ENCODE measurements at regions not wholly inside any gene's neighbourhood (a gene's known extent, or its start where the extent isn't known, plus 50 kb on each side); places are given as distances from the start of the nearest gene placed in this dataset.

DNA sequence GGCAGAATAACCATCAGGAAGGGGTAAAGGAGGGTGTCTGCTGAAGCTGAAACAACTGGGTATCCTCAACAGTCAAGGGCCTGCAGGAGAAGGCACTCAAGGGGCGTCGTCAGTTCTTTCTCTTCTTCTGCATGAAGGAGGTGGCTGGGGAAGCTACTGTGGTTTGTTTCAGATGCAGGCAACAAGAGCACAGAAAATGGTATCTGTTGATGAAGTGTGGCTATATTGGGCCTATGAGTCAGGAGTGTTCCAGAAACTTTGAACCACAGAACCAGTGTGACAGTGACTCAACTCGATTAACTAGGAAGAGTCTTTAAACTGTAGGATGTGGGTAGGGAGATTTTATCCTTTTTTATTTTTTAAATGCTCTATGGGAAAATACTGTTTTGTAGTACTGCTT is 686.3 kb downstream of the FGF9 start:
- H3F3A ChIP-seq (ENCODE audit: insufficient read depth, low read length): no peaks in the 10 kb centered on the region
- no peak overlapping the region for H3K9ac ChIP-seq (ENCODE audit: low read length)
- no peaks in the 10 kb centered on the region for H4K20me1 ChIP-seq (ENCODE audit: insufficient read depth, low read length)
- H3K4me2 ChIP-seq (ENCODE audit: low read length): no peak overlapping the region
- H3K4me1 ChIP-seq (ENCODE audit: insufficient read depth, low read length, severe bottlenecking): no peaks in the 10 kb centered on the region
- no peak overlapping the region for H3K27ac ChIP-seq (ENCODE audit: low read depth, low read length, poor library complexity, severe bottlenecking)
- TF ChIP-seq, protein P1, sequence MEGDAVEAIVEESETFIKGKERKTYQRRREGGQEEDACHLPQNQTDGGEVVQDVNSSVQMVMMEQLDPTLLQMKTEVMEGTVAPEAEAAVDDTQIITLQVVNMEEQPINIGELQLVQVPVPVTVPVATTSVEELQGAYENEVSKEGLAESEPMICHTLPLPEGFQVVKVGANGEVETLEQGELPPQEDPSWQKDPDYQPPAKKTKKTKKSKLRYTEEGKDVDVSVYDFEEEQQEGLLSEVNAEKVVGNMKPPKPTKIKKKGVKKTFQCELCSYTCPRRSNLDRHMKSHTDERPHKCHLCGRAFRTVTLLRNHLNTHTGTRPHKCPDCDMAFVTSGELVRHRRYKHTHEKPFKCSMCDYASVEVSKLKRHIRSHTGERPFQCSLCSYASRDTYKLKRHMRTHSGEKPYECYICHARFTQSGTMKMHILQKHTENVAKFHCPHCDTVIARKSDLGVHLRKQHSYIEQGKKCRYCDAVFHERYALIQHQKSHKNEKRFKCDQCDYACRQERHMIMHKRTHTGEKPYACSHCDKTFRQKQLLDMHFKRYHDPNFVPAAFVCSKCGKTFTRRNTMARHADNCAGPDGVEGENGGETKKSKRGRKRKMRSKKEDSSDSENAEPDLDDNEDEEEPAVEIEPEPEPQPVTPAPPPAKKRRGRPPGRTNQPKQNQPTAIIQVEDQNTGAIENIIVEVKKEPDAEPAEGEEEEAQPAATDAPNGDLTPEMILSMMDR (IDR thresholded peaks at IDR 0.05; ENCODE audit: low read length): no peak
- no peak for TF ChIP-seq EZH2 (IDR thresholded peaks at IDR 0.05; ENCODE audit: borderline replicate concordance, low read length)
- H3K9me2 ChIP-seq (ENCODE audit: low read depth, low read length): no peaks in the 10 kb centered on the region
- no peaks in the 10 kb centered on the region for H3K9me3 ChIP-seq (ENCODE audit: low read length)
- H3K27me3 ChIP-seq (ENCODE audit: insufficient read depth, low read length): no peaks in the 10 kb centered on the region
- H3K4me3 ChIP-seq (ENCODE audit: low read depth, low read length, poor library complexity, severe bottlenecking): no peak overlapping the region
- H3K79me2 ChIP-seq (ENCODE audit: insufficient read depth, low read length): no peaks in the 10 kb centered on the region
- no peak overlapping the region for H2AFZ ChIP-seq (ENCODE audit: low read length)
- H3K36me3 ChIP-seq (ENCODE audit: insufficient read depth, low read length): no peaks in the 10 kb centered on the region

DNA sequence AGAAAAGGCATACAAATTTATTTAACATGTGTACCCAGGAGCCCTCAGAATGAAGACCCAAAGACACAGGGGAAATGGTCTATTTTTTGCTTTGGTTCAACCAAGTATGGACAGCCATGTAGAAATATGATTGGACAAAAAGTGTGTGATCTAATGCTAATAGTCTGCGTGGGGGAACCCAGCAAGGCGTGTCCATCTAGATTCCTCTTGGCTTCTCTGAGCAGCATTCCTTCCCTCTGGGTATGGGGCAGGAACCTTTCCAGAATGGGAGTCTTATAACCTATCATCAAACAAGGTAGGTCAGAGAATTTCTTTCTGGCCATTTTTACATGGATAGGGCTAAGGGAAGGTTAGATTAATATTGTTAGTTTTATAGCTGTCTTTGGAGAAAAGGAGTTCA is 698.2 kb downstream of the FGF9 start:
- H3K4me2 ChIP-seq (ENCODE audit: low read length): no peak overlapping the region
- H3K9me2 ChIP-seq (ENCODE audit: low read depth, low read length): no peaks in the 10 kb centered on the region
- no peaks in the 10 kb centered on the region for H3K79me2 ChIP-seq (ENCODE audit: insufficient read depth, low read length)

DNA sequence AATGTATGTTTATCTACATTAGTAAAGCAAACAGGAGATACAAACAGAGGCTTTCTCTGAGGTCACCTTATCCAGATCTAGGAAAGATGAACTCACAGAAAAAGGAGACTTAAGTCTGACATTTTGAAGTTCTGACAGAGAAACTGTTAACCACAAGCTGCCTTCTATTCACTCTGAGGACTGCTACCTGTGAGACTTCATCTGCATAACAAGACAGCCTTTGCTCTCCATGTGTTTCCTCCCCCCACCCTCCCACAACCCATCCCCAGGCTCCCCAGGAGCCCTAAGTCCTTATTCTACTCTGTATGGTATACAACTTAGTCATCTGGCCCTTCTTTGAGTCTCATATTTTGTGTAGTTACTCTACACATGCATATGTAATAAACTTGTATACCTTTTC is 699.0 kb downstream of the FGF9 start:
- Histone ChIP-seq H3K4me3 (ENCODE audit: low read depth, low read length, poor library complexity, severe bottlenecking) (no peak overlapping the region), H3K79me2 (ENCODE audit: insufficient read depth, low read length) (no peaks in the 10 kb centered on the region), H3F3A (ENCODE audit: insufficient read depth, low read length) (no peaks in the 10 kb centered on the region), H3K9me3 (ENCODE audit: low read length) (no peaks in the 10 kb centered on the region), H3K4me2 (ENCODE audit: low read length) (no peak overlapping the region), H3K27me3 (ENCODE audit: insufficient read depth, low read length) (no peaks in the 10 kb centered on the region), H4K20me1 (ENCODE audit: insufficient read depth, low read length) (no peaks in the 10 kb centered on the region), H3K4me1 (ENCODE audit: insufficient read depth, low read length, severe bottlenecking) (no peaks in the 10 kb centered on the region), H3K9me2 (ENCODE audit: low read depth, low read length) (no peaks in the 10 kb centered on the region), H3K9ac (ENCODE audit: low read length) (no peak overlapping the region), H3K36me3 (ENCODE audit: insufficient read depth, low read length) (no peaks in the 10 kb centered on the region), H3K27ac (ENCODE audit: low read depth, low read length, poor library complexity, severe bottlenecking) (no peak overlapping the region), H2AFZ (ENCODE audit: low read length) (no peak overlapping the region)
- TF ChIP-seq EZH2 (IDR thresholded peaks at IDR 0.05; ENCODE audit: borderline replicate concordance, low read length): no peak
- TF ChIP-seq, protein P1 (IDR thresholded peaks at IDR 0.05; ENCODE audit: low read length): no peak

More for the DNA sequence above, 698.2 kb downstream of the FGF9 start:
- H4K20me1 ChIP-seq (ENCODE audit: insufficient read depth, low read length): no peaks in the 10 kb centered on the region
- H2AFZ ChIP-seq (ENCODE audit: low read length): no peak overlapping the region
- H3K27ac ChIP-seq (ENCODE audit: low read depth, low read length, poor library complexity, severe bottlenecking): no peak overlapping the region
- H3K4me3 ChIP-seq (ENCODE audit: low read depth, low read length, poor library complexity, severe bottlenecking): no peak overlapping the region
- H3K36me3 ChIP-seq (ENCODE audit: insufficient read depth, low read length): no peaks in the 10 kb centered on the region
- no peaks in the 10 kb centered on the region for H3F3A ChIP-seq (ENCODE audit: insufficient read depth, low read length)
- no peaks in the 10 kb centered on the region for H3K27me3 ChIP-seq (ENCODE audit: insufficient read depth, low read length)
- no peak overlapping the region for H3K9ac ChIP-seq (ENCODE audit: low read length)
- no peaks in the 10 kb centered on the region for H3K9me3 ChIP-seq (ENCODE audit: low read length)
- no peak for TF ChIP-seq EZH2 (IDR thresholded peaks at IDR 0.05; ENCODE audit: borderline replicate concordance, low read length)
- TF ChIP-seq, protein P1 (IDR thresholded peaks at IDR 0.05; ENCODE audit: low read length): no peak
- no peaks in the 10 kb centered on the region for H3K4me1 ChIP-seq (ENCODE audit: insufficient read depth, low read length, severe bottlenecking)
